Prostate gland (tissue), 2 donors: ENCODE measurements at regions not wholly inside any gene's neighbourhood (a gene's known extent, or its start where the extent isn't known, plus 50 kb on each side); places are given as distances from the start of the nearest gene placed in this dataset.

Source experiments
- CTCF ChIP-seq, 4 experiments: fragments of 200-600 bp in 2 of 4; fragments of 450-650 bp in 2 of 4; sonication (generic) in 2 of 4; IDR thresholded peaks; 1 replicate in 3 of 4; 2 replicates in 1 of 4; pipeline ENCODE4 v1.5.1; 2016 to 2019; ENCODE audit warnings: antibody characterized with exemption in 4 of 4, mild to moderate bottlenecking in 2 of 4, moderate library complexity in 2 of 4
- POLR2A ChIP-seq: fragments of 450-650 bp; IDR thresholded peaks from one replicate; pipeline ENCODE4 v1.6.1; 2016; ENCODE audit warnings: antibody characterized with exemption, mild to moderate bottlenecking
- POLR2AphosphoS5 ChIP-seq: sonication (generic); formaldehyde crosslinking; IDR thresholded peaks from one replicate; pipeline ENCODE4 v1.6.1; 2017; ENCODE audit warnings: antibody characterized with exemption

GRCh38 chr14:21960636-21961035 is 287.0 kb upstream of the OR4E1 start:
- TF ChIP-seq CTCF (IDR thresholded peaks at IDR 0.05) (no peak), POLR2AphosphoS5 (no peak), POLR2A (no peak)
